Colon (tissue), 2 donors: ENCODE measurements at regions not wholly inside any gene's neighbourhood (a gene's known extent, or its start where the extent isn't known, plus 50 kb on each side); places are given as distances from the start of the nearest gene placed in this dataset.

Source experiments
- FAIRE-seq: peaks from 2 replicates; lab custom pipeline; 2012; peaks lifted over from hg19 to GRCh38; lab: Jason Lieb, UNC
- donor health status: control.
- donor health status: control.

- no peak for FAIRE-seq
Observed at GRCh38 chr12:88418856-88419497, 161.3 kb downstream of the KITLG start.

- FAIRE-seq = no peak
Observed at GRCh38 chr12:88419794-88420193, 160.5 kb downstream of the KITLG start.

- no peak for FAIRE-seq
Observed at GRCh38 chr12:88420457-88420856, 159.8 kb downstream of the KITLG start.

GRCh38 chr12:88424791-88425730, 155.2 kb downstream of the KITLG start:
- no peak for FAIRE-seq

- no peak for FAIRE-seq
Observed at GRCh38 chr12:88428350-88428749, 151.9 kb downstream of the KITLG start.

- no peak for FAIRE-seq
Observed at GRCh38 chr12:88431246-88431645, 149.0 kb downstream of the KITLG start.

- FAIRE-seq = no peak
Observed at GRCh38 chr12:88432531-88433490, 147.5 kb downstream of the KITLG start.

GRCh38 chr12:88433997-88434703, 146.1 kb downstream of the KITLG start:
- FAIRE-seq = no peak

- no peak for FAIRE-seq
Observed at GRCh38 chr12:88435334-88436076, 144.8 kb downstream of the KITLG start.

- no peak for FAIRE-seq
Observed at GRCh38 chr12:88437226-88437625, 143.0 kb downstream of the KITLG start.
